ENCODE measurements at regions not wholly inside any gene's neighbourhood (a gene's known extent, or its start where the extent isn't known, plus 50 kb on each side); places are given as distances from the start of the nearest gene placed in this dataset.

DNA sequence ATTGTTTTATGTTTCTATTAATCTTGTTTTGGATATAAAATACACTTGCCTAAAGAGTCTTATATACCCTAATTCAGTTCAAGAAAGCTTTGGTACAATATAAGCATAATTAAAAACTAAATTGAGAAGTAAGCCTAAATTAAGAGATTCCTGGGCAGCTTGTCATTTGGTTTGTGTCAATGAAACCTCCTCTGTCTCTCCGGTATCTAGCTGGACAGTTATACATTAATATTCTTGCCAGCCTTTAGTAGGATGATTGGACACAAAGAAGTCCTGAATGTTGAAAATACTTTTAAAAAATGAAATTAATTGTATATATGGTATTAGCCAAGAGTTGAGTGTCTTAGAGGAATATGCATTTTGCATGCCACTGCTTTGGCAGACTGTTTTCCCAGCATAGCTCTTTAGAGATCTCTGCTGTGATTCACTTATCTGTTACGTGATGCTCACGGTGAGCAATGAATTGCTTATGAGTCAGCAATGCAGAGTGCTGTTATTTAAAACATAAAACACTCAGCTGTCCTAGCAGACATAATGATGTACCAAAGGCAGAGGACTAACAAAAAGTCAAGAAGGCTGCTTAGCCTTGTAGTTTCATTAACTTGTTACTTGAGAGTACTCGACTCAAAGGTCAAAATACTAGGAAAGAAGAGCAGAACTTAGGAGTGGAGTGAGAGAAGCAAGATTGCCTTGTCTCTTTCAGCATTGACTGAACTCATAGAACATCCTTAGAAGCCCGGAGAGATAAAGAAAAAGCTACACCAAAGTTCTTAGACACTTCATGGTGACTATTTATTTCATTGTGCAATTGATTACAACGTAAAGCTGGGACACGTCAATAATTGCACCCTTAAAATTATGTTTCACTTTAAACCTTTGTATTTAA lies 1296.1 kb upstream of the PCDH7 start:
- H3K9ac ChIP-seq (ENCODE audit: low read depth in 1 of 2, low read length in 2 of 2) = no peak overlapping the region
- H3K27ac ChIP-seq (ENCODE audit: low read depth in 2 of 2, low read length in 2 of 2) = no peak overlapping the region
- no peaks in the 10 kb centered on the region for H3K9me3 ChIP-seq (ENCODE audit: control insufficient read depth in 2 of 2, low read length in 2 of 2)
- no peak overlapping the region for H3K4me3 ChIP-seq (ENCODE audit: low read length in 2 of 2)
- H3K27me3 ChIP-seq (ENCODE audit: control insufficient read depth in 2 of 2, insufficient read depth in 2 of 2, low read length in 2 of 2) = no peaks in the 10 kb centered on the region
- no peaks in the 10 kb centered on the region for H3K4me1 ChIP-seq (ENCODE audit: control insufficient read depth in 2 of 2, insufficient read depth in 2 of 2, low read length in 2 of 2)
- H3K36me3 ChIP-seq (ENCODE audit: control insufficient read depth in 2 of 2, insufficient read depth in 2 of 2, low read length in 2 of 2) = no peaks in the 10 kb centered on the region

DNA sequence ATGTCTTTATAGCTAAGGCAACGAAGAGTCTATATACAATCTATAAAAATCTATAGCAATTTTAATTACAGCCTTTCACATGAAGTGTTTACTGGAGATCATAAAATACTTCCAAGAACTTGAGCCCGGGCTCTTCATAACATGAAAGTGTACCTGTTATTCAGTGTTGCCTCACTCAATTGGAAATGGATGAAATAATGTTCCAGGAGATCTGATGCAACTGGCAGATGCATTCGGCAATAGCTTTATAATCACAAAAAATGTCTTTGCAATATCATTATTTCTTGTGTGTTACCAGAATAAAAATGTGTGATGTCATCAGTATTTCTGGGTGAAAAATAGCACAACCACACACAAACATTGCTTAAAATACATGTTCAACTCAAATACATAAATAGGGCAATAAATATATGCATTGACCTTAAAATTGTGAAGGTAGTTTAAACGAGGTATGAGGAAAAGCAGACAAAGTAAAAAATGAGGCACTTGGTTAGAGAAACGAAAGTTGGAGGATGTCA lies 1266.8 kb upstream of the PCDH7 start:
- Histone ChIP-seq H3K9ac (ENCODE audit: low read depth in 1 of 2, low read length in 2 of 2) (no peak overlapping the region), H3K36me3 (ENCODE audit: control insufficient read depth in 2 of 2, insufficient read depth in 2 of 2, low read length in 2 of 2) (no peaks in the 10 kb centered on the region), H3K4me3 (ENCODE audit: low read length in 2 of 2) (no peak overlapping the region), H3K27ac (ENCODE audit: low read depth in 2 of 2, low read length in 2 of 2) (no peak overlapping the region), H3K4me1 (ENCODE audit: control insufficient read depth in 2 of 2, insufficient read depth in 2 of 2, low read length in 2 of 2) (no peaks in the 10 kb centered on the region), H3K9me3 (ENCODE audit: control insufficient read depth in 2 of 2, low read length in 2 of 2) (peaks cover 0 to 4% of the 10 kb centered on the region in 2 donors), H3K27me3 (ENCODE audit: control insufficient read depth in 2 of 2, insufficient read depth in 2 of 2, low read length in 2 of 2) (no peaks in the 10 kb centered on the region)

DNA sequence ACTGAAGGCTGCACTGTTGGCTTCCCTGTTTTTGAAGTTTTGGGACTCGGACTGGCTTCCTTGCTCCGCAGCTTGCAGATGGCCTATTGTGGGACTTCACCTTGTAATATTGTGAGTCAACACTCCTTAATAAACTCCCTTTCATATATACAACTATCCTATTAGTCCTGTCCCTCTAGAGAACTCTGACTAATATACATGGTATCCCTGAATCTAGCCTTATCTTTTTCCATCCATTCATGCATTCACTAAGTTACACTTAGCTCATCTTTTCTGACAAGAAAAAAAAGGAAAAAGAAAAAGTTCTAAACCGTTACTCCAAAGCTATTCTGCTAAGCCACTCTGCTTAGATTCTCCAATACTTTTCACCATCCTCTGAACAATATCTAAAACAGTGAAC lies 1260.2 kb upstream of the PCDH7 start:
- Histone ChIP-seq H3K9ac (ENCODE audit: low read depth in 1 of 2, low read length in 2 of 2) (no peak overlapping the region), H3K36me3 (ENCODE audit: control insufficient read depth in 2 of 2, insufficient read depth in 2 of 2, low read length in 2 of 2) (no peaks in the 10 kb centered on the region), H3K27me3 (ENCODE audit: control insufficient read depth in 2 of 2, insufficient read depth in 2 of 2, low read length in 2 of 2) (no peaks in the 10 kb centered on the region), H3K4me1 (ENCODE audit: control insufficient read depth in 2 of 2, insufficient read depth in 2 of 2, low read length in 2 of 2) (no peaks in the 10 kb centered on the region), H3K27ac (ENCODE audit: low read depth in 2 of 2, low read length in 2 of 2) (no peak overlapping the region), H3K9me3 (ENCODE audit: control insufficient read depth in 2 of 2, low read length in 2 of 2) (no peaks in the 10 kb centered on the region), H3K4me3 (ENCODE audit: low read length in 2 of 2) (no peak overlapping the region)

DNA sequence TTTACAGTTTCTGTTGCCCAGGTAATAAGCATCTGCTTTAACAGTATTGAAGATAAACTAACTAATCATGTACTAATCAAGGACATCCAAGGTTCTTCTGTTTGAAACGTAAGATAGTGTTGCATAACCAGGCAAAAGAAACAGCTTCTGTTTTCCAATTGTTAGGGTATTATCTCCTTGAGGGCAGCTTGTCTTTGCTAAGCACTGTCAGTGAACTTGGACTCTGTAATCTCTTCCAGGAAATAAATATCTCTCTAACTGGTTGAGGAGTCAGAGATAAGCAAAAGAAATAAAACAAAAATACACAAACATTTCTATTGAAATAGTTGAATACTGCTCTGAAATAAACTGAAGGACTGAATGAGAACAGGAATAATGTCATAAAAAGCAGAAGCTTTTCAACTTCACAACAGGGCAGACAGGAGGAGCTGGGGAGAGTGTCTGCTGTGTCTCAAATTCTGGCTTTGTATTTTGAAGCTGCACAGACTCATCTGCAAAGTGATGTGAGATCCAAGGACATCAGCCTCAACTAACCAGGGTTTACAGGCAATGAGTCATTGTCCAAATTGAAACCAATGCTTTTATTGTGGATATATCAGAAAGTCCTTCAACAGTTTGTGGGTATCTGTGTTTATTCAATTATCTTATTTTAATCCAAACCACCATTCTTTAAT lies 1253.0 kb upstream of the PCDH7 start:
- Histone ChIP-seq H3K36me3 (ENCODE audit: control insufficient read depth in 2 of 2, insufficient read depth in 2 of 2, low read length in 2 of 2) (no peaks in the 10 kb centered on the region), H3K9me3 (ENCODE audit: control insufficient read depth in 2 of 2, low read length in 2 of 2) (no peaks in the 10 kb centered on the region), H3K27me3 (ENCODE audit: control insufficient read depth in 2 of 2, insufficient read depth in 2 of 2, low read length in 2 of 2) (no peaks in the 10 kb centered on the region), H3K27ac (ENCODE audit: low read depth in 2 of 2, low read length in 2 of 2) (no peak overlapping the region), H3K9ac (ENCODE audit: low read depth in 1 of 2, low read length in 2 of 2) (no peak overlapping the region), H3K4me3 (ENCODE audit: low read length in 2 of 2) (no peak overlapping the region), H3K4me1 (ENCODE audit: control insufficient read depth in 2 of 2, insufficient read depth in 2 of 2, low read length in 2 of 2) (no peaks in the 10 kb centered on the region)

All from mucosa of rectum (tissue), 2 donors.